CD4-positive, CD25-positive, alpha-beta regulatory T cell (primary cell): ENCODE measurements at regions not wholly inside any gene's neighbourhood (a gene's known extent, or its start where the extent isn't known, plus 50 kb on each side); places are given as distances from the start of the nearest gene placed in this dataset.
A peak's percentile ranks its signal among the peaks of the same experiment; 100 is the strongest.

Source experiments
- ATAC-seq, 2 donors: fragments of 150-1000 bp; cut with Tn5 transposase; one replicate each; pipeline ENCODE4 v1.10.0; 2021; ENCODE audit warnings: low read depth in 2 of 2, moderate number of reproducible peaks in 2 of 2, moderate library complexity in 1 of 2
- DNase-seq, 3 donors: peaks; one replicate each; pipeline versions ENCODE4 v3.0.0 to v3.0.0-alpha.2; 2012 to 2022; ENCODE audit warnings: mixed read lengths in 1 of 3
- H3K27ac ChIP-seq: one replicate; pipeline ENCODE4 v1.7.0; 2013; ENCODE audit warnings: mild to moderate bottlenecking, low read length; ENCODE audit not compliant: insufficient read depth, poor library complexity, severe bottlenecking
- H3K27me3 ChIP-seq: one replicate; pipeline ENCODE4 v1.7.0; 2013; ENCODE audit warnings: low read length; ENCODE audit not compliant: control insufficient read depth, insufficient read depth
- H3K36me3 ChIP-seq: one replicate; pipeline ENCODE4 v1.7.0; 2013; ENCODE audit warnings: mild to moderate bottlenecking, low read length, moderate library complexity; ENCODE audit not compliant: control insufficient read depth, insufficient read depth
- H3K4me1 ChIP-seq: 2 replicates; pipeline ENCODE4 v1.7.0; 2013; ENCODE audit warnings: mild to moderate bottlenecking, low read length; ENCODE audit not compliant: insufficient read depth, control insufficient read depth, poor library complexity, severe bottlenecking
- H3K4me3 ChIP-seq: one replicate; pipeline ENCODE4 v1.7.0; 2013; ENCODE audit warnings: low read depth, mild to moderate bottlenecking, low read length, moderate library complexity
- H3K9me3 ChIP-seq, 2 experiments: 1 replicate in 1 of 2; 2 replicates in 1 of 2; pipeline ENCODE4 v1.7.0; 2013; ENCODE audit warnings: low read length in 2 of 2, mild to moderate bottlenecking in 1 of 2, moderate library complexity in 1 of 2; ENCODE audit not compliant: control insufficient read depth in 2 of 2
- H3K27ac Mint-ChIP-seq, 3 donors: one replicate each; pipeline ENCODE4 v1.8.0; 2020 to 2022; ENCODE audit warnings: mild to moderate bottlenecking in 3 of 3, mixed read lengths in 3 of 3, moderate library complexity in 2 of 3
- H3K27me3 Mint-ChIP-seq: one replicate; pipeline ENCODE4 v1.8.0; 2022; ENCODE audit warnings: mild to moderate bottlenecking, mixed read lengths
- H3K36me3 Mint-ChIP-seq: one replicate; pipeline ENCODE4 v1.8.0; 2020; ENCODE audit warnings: mixed read lengths
- H3K4me1 Mint-ChIP-seq, 4 donors: one replicate each; pipeline ENCODE4 v1.8.0; 2020 to 2022; ENCODE audit warnings: mixed read lengths in 4 of 4, mild to moderate bottlenecking in 1 of 4
- H3K4me3 Mint-ChIP-seq, 4 donors: one replicate each; pipeline ENCODE4 v1.8.0; 2020 to 2022; ENCODE audit warnings: mild to moderate bottlenecking in 4 of 4, mixed read lengths in 4 of 4, moderate library complexity in 3 of 4
- H3K9me3 Mint-ChIP-seq, 7 donors: one replicate each; pipeline ENCODE4 v1.8.0; 2020 to 2022; ENCODE audit warnings: mixed read lengths in 7 of 7, mild to moderate bottlenecking in 3 of 7, moderate library complexity in 2 of 7

- H3K4me1 ChIP-seq, result no peaks in the 10 kb centered on the region
- no peaks in the 10 kb centered on the region for H3K9me3 ChIP-seq
- Mint-ChIP-seq H3K27ac (no peak overlapping the region), H3K4me1 (no peaks in the 10 kb centered on the region), H3K27me3 (no peaks in the 10 kb centered on the region), H3K4me3 (no peak overlapping the region), H3K9me3 (peaks cover 0 to 2% (median 0%) of the 10 kb centered on the region in 7 donors), H3K36me3 (no peaks in the 10 kb centered on the region)
- H3K27ac ChIP-seq, result no peak overlapping the region
- no peaks in the 10 kb centered on the region for H3K36me3 ChIP-seq
- H3K27me3 ChIP-seq, result no peaks in the 10 kb centered on the region
- H3K4me3 ChIP-seq, result no peak overlapping the region
- DNase-seq, result no peak
- ATAC-seq, result no peak
Observed at GRCh38 chrX:143800150-143800549, 79.6 kb upstream of the SPANXN2 start.

- H3K9me3 ChIP-seq, result peaks cover 0 to 3% of the 10 kb centered on the region in 2 experiments
- H3K27me3 Mint-ChIP-seq, result no peaks in the 10 kb centered on the region
- no peaks in the 10 kb centered on the region for H3K4me1 Mint-ChIP-seq
- no peaks in the 10 kb centered on the region for H3K36me3 ChIP-seq
- peak in 1 of 3 donors; percentile 2 for DNase-seq
- no peak overlapping the region for H3K27ac ChIP-seq
- no peaks in the 10 kb centered on the region for H3K4me1 ChIP-seq
- no peak overlapping the region for H3K4me3 ChIP-seq
- H3K36me3 Mint-ChIP-seq, result no peaks in the 10 kb centered on the region
- no peaks in the 10 kb centered on the region for H3K27me3 ChIP-seq
- no peak overlapping the region for H3K27ac Mint-ChIP-seq
- H3K4me3 Mint-ChIP-seq, result peak overlapping the region in 1 of 4 donors; percentile 54
- peaks cover 0 to 14% (median 0%) of the 10 kb centered on the region in 7 donors for H3K9me3 Mint-ChIP-seq
- no peak for ATAC-seq
Observed at GRCh38 chrX:143788265-143788664, 67.7 kb upstream of the SPANXN2 start.

GRCh38 chrX:143787341-143787740 is 66.8 kb upstream of the SPANXN2 start:
- Histone ChIP-seq H3K9me3 (peaks cover 0 to 3% of the 10 kb centered on the region in 2 experiments), H3K4me1 (no peaks in the 10 kb centered on the region), H3K27me3 (no peaks in the 10 kb centered on the region), H3K27ac (no peak overlapping the region), H3K4me3 (no peak overlapping the region), H3K36me3 (no peaks in the 10 kb centered on the region)
- H3K4me1 Mint-ChIP-seq, result no peaks in the 10 kb centered on the region
- peaks cover 0 to 10% (median 0%) of the 10 kb centered on the region in 7 donors for H3K9me3 Mint-ChIP-seq
- no peak for ATAC-seq
- no peaks in the 10 kb centered on the region for H3K27me3 Mint-ChIP-seq
- no peak for DNase-seq
- no peaks in the 10 kb centered on the region for H3K36me3 Mint-ChIP-seq
- no peak overlapping the region for H3K4me3 Mint-ChIP-seq
- H3K27ac Mint-ChIP-seq, result no peak overlapping the region

- no peak overlapping the region for H3K4me3 Mint-ChIP-seq
- no peaks in the 10 kb centered on the region for H3K27me3 Mint-ChIP-seq
- peaks cover 0 to 4% (median 1%) of the 10 kb centered on the region in 7 donors for H3K9me3 Mint-ChIP-seq
- no peak overlapping the region for H3K4me3 ChIP-seq
- no peaks in the 10 kb centered on the region for H3K4me1 ChIP-seq
- no peak for ATAC-seq
- no peaks in the 10 kb centered on the region for H3K36me3 Mint-ChIP-seq
- no peak overlapping the region for H3K27ac Mint-ChIP-seq
- H3K9me3 ChIP-seq, result peaks cover 0 to 2% of the 10 kb centered on the region in 2 experiments
- no peak overlapping the region for H3K27ac ChIP-seq
- no peaks in the 10 kb centered on the region for H3K27me3 ChIP-seq
- no peaks in the 10 kb centered on the region for H3K4me1 Mint-ChIP-seq
- no peaks in the 10 kb centered on the region for H3K36me3 ChIP-seq
- no peak for DNase-seq
Observed at GRCh38 chrX:143781103-143781502, 60.6 kb upstream of the SPANXN2 start.
